ENCODE measurements at regions not wholly inside any gene's neighbourhood (a gene's known extent, or its start where the extent isn't known, plus 50 kb on each side); places are given as distances from the start of the nearest gene placed in this dataset.

GRCh38 chr6:119523556-119523955, 174.0 kb upstream of the MAN1A1 start:
- H3K27ac Mint-ChIP-seq, result no peak overlapping the region
- no peak overlapping the region for H2AFZ ChIP-seq (ENCODE audit: insufficient read depth, low read depth, low read length, poor library complexity, severe bottlenecking)
- no peaks in the 10 kb centered on the region for H3K27me3 ChIP-seq (ENCODE audit: control insufficient read depth in 2 of 2, insufficient read depth in 2 of 2, low read length in 2 of 2)
- no peaks in the 10 kb centered on the region for H3K36me3 ChIP-seq (replicated peaks in 1 of 2; ENCODE audit: control insufficient read depth in 1 of 2, insufficient read depth in 2 of 2, low read length in 2 of 2)
- H3K36me3 Mint-ChIP-seq, result no peaks in the 10 kb centered on the region
- H3K4me1 ChIP-seq (ENCODE audit: control insufficient read depth in 1 of 2, insufficient read depth in 2 of 2, low read length in 2 of 2), result no peaks in the 10 kb centered on the region
- TF ChIP-seq CTCF (IDR thresholded peaks at IDR 0.05), result no peak
- intact Hi-C loops (cut with micrococcal nuclease), result no loop called here
- H3K79me2 ChIP-seq (ENCODE audit: insufficient read depth, low read length), result no peaks in the 10 kb centered on the region
- H3K4me3 Mint-ChIP-seq, result no peak overlapping the region
- H3K27me3 Mint-ChIP-seq (ENCODE audit: low read depth in 3 of 3), result no peaks in the 10 kb centered on the region
- H3K9ac ChIP-seq (ENCODE audit: insufficient read depth, low read length, poor library complexity, severe bottlenecking), result no peak overlapping the region
- WGBS (ENCODE audit: insufficient coverage), result no CpG with 5 or more reads among the region's 1 CpG
- no peak overlapping the region for H3K4me3 ChIP-seq (replicated peaks in 1 of 3; ENCODE audit: low read depth in 2 of 3, low read length in 3 of 3)
- no peak for DNase-seq
- H3K4me1 Mint-ChIP-seq, result no peaks in the 10 kb centered on the region
- H3K4me2 ChIP-seq (replicated peaks; ENCODE audit: extremely low read depth, low read length, poor library complexity, severe bottlenecking), result no peak overlapping the region
- H3K27ac ChIP-seq (ENCODE audit: low read depth in 1 of 2, low read length in 2 of 2), result no peak overlapping the region
- no peaks in the 10 kb centered on the region for H3K9me3 ChIP-seq (replicated peaks in 1 of 2; ENCODE audit: control insufficient read depth in 1 of 2, insufficient read depth in 1 of 2, low read length in 2 of 2)
- no peaks in the 10 kb centered on the region for H3K9me3 Mint-ChIP-seq
- H4K20me1 ChIP-seq (ENCODE audit: insufficient read depth, low read length), result no peaks in the 10 kb centered on the region

- Histone ChIP-seq H3K36me3 (replicated peaks in 1 of 2; ENCODE audit: control insufficient read depth in 1 of 2, insufficient read depth in 2 of 2, low read length in 2 of 2) (no peaks in the 10 kb centered on the region), H4K20me1 (ENCODE audit: insufficient read depth, low read length) (no peaks in the 10 kb centered on the region), H3K9ac (ENCODE audit: insufficient read depth, low read length, poor library complexity, severe bottlenecking) (no peak overlapping the region), H3K4me1 (ENCODE audit: control insufficient read depth in 1 of 2, insufficient read depth in 2 of 2, low read length in 2 of 2) (no peaks in the 10 kb centered on the region), H3K27me3 (ENCODE audit: control insufficient read depth in 2 of 2, insufficient read depth in 2 of 2, low read length in 2 of 2) (no peaks in the 10 kb centered on the region), H3K27ac (ENCODE audit: low read depth in 1 of 2, low read length in 2 of 2) (no peak overlapping the region), H3K4me2 (replicated peaks; ENCODE audit: extremely low read depth, low read length, poor library complexity, severe bottlenecking) (no peak overlapping the region), H3K79me2 (ENCODE audit: insufficient read depth, low read length) (no peaks in the 10 kb centered on the region), H2AFZ (ENCODE audit: insufficient read depth, low read depth, low read length, poor library complexity, severe bottlenecking) (no peak overlapping the region), H3K9me3 (replicated peaks in 1 of 2; ENCODE audit: control insufficient read depth in 1 of 2, insufficient read depth in 1 of 2, low read length in 2 of 2) (no peaks in the 10 kb centered on the region), H3K4me3 (replicated peaks in 1 of 3; ENCODE audit: low read depth in 2 of 3, low read length in 3 of 3) (no peak overlapping the region)
- no peaks in the 10 kb centered on the region for H3K4me1 Mint-ChIP-seq
- no peak overlapping the region for H3K27ac Mint-ChIP-seq
- DNase-seq, result no peak
- H3K27me3 Mint-ChIP-seq (ENCODE audit: low read depth in 3 of 3), result peaks cover 0 to 2% (median 0%) of the 10 kb centered on the region in 3 donors
- no CpG with 5 or more reads among the region's 1 CpG for WGBS (ENCODE audit: insufficient coverage)
- intact Hi-C loops (cut with micrococcal nuclease), result no loop called here
- no peak for TF ChIP-seq CTCF (IDR thresholded peaks at IDR 0.05)
- H3K4me3 Mint-ChIP-seq, result no peak overlapping the region
- H3K9me3 Mint-ChIP-seq, result no peaks in the 10 kb centered on the region
- no peaks in the 10 kb centered on the region for H3K36me3 Mint-ChIP-seq
These were observed 171.7 kb upstream of the MAN1A1 start for GRCh38 chr6:119521251-119521650.
